Bronchial epithelial cell (primary cell): ENCODE measurements at regions not wholly inside any gene's neighbourhood (a gene's known extent, or its start where the extent isn't known, plus 50 kb on each side); places are given as distances from the start of the nearest gene placed in this dataset.

Experiments
- DNase-seq: peaks from one replicate; pipeline ENCODE4 v3.0.0-alpha.2; 2010; ENCODE audit warnings: low read depth
- FAIRE-seq: peaks from 2 replicates; lab custom pipeline; 2011; peaks lifted over from hg19 to GRCh38; lab: Jason Lieb, UNC
- H3K27me3 ChIP-seq: 2 replicates; pipeline ENCODE4 v1.5.1; 2011; ENCODE audit warnings: low read length; ENCODE audit not compliant: control insufficient read depth, insufficient read depth
- H3K36me3 ChIP-seq: 2 replicates; pipeline ENCODE4 v1.5.1; 2011; ENCODE audit warnings: low read length; ENCODE audit not compliant: control insufficient read depth, insufficient read depth
- H3K4me3 ChIP-seq: 2 replicates; pipeline ENCODE4 v1.5.1; 2011; ENCODE audit warnings: mild to moderate bottlenecking, low read depth, low read length, control low read depth
- CTCF ChIP-seq: IDR thresholded peaks from 2 replicates; pipeline ENCODE4 v1.5.1; 2011; ENCODE audit warnings: mild to moderate bottlenecking, moderate library complexity, low read length, control low read depth, inconsistent platforms; ENCODE audit not compliant: insufficient read depth, severe bottlenecking

- Histone ChIP-seq H3K36me3 (no peaks in the 10 kb centered on the region), H3K27me3 (peaks cover 1% of the 10 kb centered on the region), H3K4me3 (no peak overlapping the region)
- TF ChIP-seq CTCF, result no peak
- FAIRE-seq (no peak), DNase-seq (no peak)
Measured at GRCh38 chr4:152023674-152024073, 262.9 kb upstream of the GATB start.

- H3K4me3 ChIP-seq, result no peak overlapping the region
- no peaks in the 10 kb centered on the region for H3K36me3 ChIP-seq
- FAIRE-seq (no peak), DNase-seq (no peak)
- no peaks in the 10 kb centered on the region for H3K27me3 ChIP-seq
- TF ChIP-seq CTCF, result no peak
Measured at GRCh38 chr4:152022543-152022942, 261.7 kb upstream of the GATB start.

- Histone ChIP-seq H3K27me3 (no peaks in the 10 kb centered on the region), H3K4me3 (no peak overlapping the region), H3K36me3 (no peaks in the 10 kb centered on the region)
- FAIRE-seq (peak; percentile 47), DNase-seq (no peak)
- TF ChIP-seq CTCF, result no peak
Measured at GRCh38 chr4:152021788-152022438, 261.1 kb upstream of the GATB start.

GRCh38 chr4:152020073-152020472 lies 259.3 kb upstream of the GATB start:
- H3K27me3 ChIP-seq, result no peaks in the 10 kb centered on the region
- FAIRE-seq (no peak), DNase-seq (no peak)
- no peak overlapping the region for H3K4me3 ChIP-seq
- no peaks in the 10 kb centered on the region for H3K36me3 ChIP-seq
- TF ChIP-seq CTCF, result no peak

GRCh38 chr4:152016303-152016620 lies 255.5 kb upstream of the GATB start:
- no peak overlapping the region for H3K4me3 ChIP-seq
- no peak for DNase-seq
- no peak for TF ChIP-seq CTCF
- H3K36me3 ChIP-seq, result no peaks in the 10 kb centered on the region
- no peak for FAIRE-seq
- H3K27me3 ChIP-seq, result no peaks in the 10 kb centered on the region
